IPS DF 4.7 (cell line): ENCODE measurements at regions not wholly inside any gene's neighbourhood (a gene's known extent, or its start where the extent isn't known, plus 50 kb on each side); places are given as distances from the start of the nearest gene placed in this dataset.
"Not testable (repeated sequence)": the region's sequence is repeated elsewhere in the genome, so short reads cannot be mapped to it uniquely, and the experiment has no call there.

Experiments used
- DNase-seq: peaks from one replicate; pipeline ENCODE4 v3.0.0-alpha.2; 2013; ENCODE audit warnings: low spot score; ENCODE audit errors: extremely low read depth

DNA sequence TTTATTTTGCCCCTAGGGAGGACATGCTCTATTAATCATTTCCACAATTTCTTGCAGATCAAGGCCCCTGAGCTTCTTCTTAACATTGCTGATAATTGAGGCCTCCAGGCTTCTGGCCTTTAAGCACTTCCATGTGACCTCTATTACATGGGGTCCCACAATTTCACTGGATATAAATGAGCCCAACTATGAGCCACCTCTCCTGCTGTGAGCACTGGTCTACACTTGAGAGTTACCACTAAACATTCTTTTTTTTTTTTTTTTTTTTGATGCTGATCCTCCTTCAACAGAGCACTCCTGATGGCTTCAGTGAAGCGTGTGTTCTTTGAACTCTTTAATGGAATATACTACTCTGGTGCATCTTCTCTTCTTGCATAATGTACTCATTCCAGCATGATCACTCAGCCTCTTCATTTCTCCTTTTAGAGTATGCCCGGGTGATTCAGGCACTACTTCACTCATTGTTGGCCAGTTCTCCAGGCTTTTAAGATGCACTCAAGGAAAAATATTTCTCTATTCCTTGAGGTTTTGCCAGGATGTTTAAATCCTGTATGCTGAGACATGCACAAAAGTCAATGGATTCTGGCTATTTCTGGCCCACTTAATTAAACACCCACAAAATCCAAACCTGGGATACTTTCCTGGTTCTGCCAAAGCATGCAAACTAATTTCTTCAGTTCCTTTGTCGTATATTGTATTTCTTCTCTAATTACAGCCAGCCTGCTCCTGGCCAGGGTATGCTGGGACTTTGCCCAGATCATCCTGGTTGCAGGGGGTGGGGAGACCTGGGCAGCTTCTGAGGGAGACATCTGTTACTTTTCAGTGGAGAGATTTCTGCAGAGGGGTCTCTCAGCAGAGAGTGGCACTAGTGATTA is 257.8 kb upstream of the LUZP2 start:
- no peak for DNase-seq

DNA sequence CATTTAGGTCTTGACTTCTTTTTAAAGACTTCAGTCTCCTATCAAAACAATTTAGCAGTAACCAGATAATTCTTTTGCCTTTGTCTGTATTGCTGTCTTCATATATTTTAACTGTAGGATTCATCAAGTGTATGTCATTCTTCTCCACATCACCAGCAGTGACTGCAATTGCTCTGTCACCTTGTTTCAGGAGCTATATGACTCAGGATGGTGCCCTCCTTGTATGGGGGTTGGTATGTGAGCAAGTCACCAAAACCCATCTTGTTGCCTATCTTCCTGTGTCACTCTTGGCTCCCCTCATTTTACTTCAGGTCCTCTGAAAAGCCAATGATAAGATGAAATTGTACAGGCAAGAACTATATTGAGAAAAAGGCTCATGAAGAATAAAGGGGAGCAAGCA is 256.9 kb upstream of the LUZP2 start:
- no peak for DNase-seq

DNA sequence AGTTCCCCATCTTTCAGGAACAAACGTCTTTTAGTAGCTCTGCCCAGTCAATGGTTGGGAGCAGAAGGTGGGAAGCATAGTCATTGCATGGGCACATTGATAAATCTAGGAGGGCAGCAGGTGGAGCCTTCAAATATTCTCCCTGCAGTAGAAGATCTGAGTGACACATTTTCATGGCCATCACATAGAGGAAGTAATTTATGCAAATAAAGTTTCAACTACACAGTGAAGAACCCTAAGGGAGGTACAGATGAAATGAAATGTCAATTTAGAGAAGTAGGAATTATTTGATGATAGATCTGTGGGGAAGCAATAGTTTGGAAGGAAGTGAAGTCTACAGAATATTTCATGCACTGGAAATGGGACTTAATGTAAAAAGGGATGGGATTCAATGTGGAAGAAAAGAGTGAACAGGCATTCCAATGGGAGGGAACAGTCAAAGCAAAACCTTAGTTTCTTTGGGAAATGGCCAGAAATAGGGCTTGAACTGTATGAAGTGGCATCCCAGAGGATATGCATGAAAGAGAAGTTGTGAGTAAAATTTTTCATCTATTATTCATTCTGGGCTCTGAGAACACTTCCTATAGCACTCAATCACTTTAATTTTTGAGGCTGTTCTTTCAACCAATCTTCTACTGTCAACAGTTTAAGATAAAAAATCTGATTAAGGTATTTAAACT is 256.2 kb upstream of the LUZP2 start:
- DNase-seq = no peak

DNA sequence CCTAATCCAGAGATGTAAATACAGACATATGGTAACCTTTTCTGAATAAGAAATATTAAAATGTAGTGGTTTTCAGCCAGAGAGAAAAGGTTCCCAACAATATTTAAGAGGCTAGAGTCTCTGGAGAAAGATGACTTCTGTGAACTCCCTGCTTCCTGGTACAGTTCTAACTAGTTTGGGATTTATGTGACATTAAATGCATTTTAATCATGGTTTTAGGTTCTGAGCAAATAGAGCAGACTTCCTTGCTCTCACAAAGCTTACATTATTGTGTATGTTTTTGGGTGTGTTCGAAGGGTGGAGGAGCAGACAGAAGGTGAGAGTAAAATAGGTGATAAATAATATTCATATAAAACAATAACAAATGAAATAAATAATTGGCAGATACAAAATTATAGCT is 250.1 kb upstream of the LUZP2 start:
- DNase-seq = no peak

DNA sequence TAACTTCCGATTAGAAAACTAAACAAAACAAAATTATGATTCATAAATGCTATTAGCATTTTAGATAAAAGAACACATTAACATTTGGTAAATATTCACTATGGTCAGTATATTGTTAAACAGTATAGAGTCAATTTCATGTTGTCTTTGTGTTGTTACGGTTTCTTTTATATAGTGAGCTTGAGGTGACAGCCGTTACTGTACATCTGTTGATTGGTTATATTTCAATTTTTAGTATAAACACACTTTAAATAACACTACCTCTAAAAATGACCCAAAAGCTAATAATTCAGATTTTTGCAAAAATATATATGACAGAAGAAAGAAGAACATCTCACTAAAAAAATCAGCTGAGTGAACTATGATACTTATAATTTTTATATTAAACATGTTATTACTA is 249.0 kb upstream of the LUZP2 start:
- no peak for DNase-seq

DNA sequence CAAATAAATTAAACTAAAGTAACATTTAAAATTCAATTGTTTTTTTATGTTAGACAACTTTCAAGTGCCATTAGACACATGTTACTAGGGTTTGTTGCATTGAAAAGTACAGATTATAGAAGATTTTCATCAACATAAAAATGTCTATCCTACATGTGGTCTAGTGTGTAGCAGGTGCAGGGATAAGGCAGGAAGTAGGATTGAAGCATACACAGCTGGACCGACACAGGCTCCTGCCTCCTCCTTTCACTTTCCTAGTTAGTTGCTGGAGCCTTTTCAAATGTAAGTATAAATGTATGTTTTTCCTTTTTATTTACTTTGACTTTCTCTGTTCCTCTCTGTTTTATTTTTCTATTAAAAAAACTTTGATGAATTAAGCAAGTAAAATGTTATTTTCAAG is 246.9 kb upstream of the LUZP2 start:
- no peak for DNase-seq

DNA sequence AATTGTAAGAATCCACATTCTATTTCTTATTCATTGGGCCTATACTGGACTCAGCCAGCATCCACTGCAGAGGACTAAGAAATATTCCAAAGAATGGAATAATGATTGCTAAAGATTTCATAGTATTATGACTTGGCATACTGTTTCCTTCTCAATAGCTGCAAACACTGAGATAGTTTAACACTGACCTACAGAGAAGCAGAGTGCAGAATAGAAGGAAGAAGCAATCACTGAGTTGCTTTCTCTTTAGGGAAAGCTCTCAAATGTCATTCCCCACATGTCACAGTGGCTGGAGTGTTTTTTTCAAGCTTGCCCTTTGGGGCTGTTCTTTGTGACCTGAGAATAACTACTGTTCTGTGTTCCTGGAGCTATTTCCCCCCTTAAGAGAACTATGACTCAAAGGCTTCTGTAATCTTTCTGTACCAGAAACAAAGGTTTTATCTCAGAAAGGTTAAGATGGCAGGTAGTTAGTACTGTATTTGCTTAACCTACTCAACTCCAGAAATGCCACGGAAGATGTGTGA is 243.6 kb upstream of the LUZP2 start:
- DNase-seq = no peak

DNA sequence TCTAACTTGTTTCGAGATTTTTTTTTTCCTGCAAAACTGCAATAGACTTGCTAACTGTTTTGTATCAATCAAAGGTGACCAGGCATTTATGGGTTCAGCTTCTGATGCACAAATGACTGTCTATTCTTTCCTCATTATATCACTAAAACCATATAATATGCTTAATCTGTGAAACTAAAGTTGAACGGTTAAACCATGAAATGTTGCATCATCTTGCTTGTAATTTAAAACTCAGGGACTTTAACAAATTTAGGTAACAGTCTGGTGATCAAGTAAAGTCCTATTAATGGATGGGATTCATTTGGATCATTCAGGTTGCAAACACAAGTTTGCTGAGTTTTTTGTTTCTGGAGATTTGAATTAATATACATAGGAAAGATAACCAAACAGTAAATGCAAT is 232.0 kb upstream of the LUZP2 start:
- no peak for DNase-seq

DNA sequence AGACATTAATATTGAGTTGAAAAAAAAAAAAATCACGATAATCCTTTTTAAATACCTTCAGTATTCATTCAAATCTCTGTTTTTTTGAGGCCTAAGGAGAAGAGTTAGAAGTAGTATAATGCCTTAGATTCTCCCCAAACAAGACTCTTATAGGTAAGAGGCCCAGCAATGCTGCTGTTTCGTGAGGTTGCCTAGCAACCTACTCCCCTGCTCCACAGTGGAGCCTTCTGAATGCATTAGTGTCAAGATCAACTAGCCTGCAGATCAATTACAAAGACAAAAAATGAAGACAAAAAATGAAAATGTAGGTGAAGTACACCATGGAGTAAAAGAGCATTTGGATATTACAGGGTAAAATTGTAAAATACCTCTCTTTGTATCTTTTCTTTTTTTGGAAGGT is 229.8 kb upstream of the LUZP2 start:
- DNase-seq = no peak

DNA sequence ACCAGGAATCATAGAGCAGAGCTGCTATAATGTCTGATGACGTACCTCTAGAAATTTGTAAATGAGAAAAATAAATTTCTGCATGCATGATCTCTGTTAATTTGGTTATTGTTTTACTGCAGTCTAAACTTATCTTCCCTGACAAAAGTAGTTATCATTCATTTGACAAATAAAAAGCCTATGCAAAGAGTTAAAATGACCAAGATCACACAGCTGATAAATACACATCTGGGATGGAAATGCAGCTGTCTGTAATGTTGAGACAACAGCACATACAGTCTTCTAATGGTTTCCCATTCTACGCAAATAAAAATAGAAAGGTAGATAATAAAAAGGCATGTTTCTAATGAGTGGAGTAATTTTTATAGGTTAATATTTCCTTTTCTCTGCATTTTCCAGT is 225.1 kb upstream of the LUZP2 start:
- DNase-seq = no peak

DNA sequence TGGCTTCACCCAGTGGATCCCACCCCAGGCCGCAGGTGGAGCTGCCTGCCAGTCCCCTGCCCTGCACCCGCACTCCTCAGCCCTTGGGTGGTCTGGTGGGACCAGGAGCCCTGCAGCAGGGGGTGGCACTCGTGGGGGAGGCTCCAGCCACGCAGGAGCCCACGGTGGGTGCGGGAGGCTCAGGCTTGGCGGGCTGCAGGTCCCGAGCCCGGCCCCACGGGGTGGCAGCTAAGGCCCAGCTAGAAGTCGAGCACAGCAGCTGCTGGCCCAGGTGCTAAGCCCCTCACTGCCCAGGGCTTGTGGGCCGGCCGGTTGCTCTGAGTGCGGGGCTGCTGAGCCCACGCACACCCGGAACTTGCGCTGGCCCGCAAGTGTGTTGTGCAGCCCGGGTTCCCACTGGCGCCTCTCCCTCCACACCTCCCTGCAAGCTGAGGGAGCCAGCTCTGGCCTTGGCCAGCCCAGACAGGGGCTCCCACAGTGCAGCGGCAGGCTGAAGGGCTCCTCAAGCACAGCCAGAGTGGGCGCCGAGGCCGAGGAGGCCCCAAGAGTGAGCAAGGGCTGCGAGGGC is 222.6 kb upstream of the LUZP2 start:
- DNase-seq = not testable (repeated sequence)

DNA sequence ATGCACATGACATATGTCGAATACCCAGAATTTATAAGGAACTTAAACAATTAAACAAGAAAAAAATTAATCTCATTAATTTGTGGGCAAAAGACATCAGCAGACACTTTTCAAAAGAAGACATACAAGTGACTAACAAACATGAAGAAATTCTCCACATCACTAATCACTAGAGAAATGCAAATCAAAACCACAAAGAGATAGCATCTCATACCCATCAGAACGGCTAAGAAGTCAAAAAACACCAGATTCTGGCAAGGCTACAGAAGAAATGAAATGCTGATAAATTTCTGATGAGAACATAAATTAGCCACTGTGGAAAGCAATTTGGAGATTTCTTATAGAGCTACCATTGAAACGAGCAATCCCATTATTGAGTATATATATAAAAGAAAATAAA is 210.6 kb upstream of the LUZP2 start:
- no peak for DNase-seq

DNA sequence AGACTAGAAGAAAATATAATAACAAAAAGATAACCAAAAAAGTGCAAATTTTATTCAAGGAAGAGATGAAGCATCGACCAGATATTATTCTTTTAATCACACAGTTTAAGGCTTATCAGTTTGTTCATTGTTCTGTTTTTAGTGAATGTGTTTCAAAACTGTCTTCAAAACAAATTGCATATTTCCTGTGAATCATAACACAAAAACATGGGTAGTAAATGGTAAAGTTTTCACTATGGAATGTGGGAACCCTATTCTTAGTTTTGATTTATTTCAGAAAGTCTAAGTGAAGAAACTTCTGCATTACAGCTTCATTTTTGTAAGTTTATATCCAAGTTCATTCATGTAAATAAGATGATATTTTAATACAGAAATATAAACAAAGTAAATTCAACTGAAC is 207.6 kb upstream of the LUZP2 start:
- DNase-seq = no peak

DNA sequence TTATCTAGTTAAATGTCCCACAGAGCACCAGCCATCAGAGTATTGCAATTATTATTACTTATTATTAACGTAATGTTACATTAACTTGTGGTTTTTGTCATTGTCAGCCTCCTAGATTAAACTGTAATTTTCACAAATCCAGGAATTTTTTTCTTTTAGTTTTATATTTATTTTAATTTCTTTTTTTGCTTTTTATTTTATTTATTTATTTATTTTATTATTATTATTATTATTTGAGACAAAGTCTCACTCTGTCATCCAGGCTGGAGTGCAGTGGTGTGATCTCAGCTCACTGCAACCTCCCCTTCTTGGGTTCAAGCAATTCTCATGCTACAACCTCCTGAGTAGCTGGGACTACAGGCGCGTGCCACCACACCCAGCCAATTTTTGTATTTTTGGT is 202.9 kb upstream of the LUZP2 start:
- no peak for DNase-seq

DNA sequence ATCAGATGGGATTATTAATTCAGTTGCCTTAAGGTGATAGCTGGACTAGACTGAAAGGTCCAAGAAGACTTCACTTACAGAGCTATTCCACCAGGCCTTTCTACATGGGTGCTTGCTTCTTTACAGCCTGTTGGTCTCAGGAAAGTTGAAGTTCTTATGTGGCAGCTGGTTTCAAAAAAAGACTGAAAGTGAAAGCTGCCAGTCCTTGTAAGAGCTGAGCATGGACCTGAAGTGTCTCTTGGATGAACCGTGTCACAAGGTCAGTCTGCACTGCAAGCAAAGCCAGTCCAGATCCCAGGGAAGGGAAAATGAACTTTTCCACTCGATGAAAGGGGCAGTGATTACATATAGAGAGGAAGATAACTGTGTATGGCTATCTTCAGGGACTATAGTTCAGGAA is 201.5 kb upstream of the LUZP2 start:
- DNase-seq = no peak

DNA sequence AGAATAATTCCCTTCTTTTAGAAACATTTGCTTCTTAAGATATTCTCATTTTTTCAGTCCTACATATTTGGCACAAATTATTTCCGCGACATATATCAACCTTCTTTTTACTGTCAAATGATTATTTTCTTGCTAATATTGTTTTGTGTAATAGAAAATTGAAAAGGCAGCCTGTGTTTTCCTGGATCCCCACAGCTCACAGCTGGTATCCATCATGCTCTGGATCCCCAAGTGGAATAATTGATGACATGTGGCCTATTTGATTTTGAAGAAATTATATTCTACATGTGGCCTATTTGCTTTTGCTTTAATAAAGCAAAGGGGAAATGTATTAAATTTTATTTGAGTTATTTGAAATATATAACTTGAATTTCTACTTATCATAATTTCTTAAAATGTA is 199.4 kb upstream of the LUZP2 start:
- no peak for DNase-seq

DNA sequence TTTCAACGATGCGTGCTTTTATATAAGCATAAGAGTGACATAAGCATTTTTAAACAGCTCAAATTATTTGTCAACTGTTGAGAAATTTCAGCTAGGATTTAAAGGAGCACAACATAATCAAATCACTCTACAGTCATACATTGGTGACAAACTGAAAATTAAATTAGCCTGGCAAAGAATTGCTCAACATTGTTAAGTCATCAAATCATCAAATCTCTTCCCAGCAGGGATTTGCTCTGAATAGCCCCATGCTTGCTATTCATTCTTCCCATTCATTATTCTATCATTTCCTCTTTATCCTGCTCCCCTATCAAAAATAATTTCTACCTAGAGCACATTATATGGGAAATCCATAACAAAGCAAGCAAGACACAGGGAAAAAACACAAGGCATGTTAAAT is 198.7 kb upstream of the LUZP2 start:
- no peak for DNase-seq

DNA sequence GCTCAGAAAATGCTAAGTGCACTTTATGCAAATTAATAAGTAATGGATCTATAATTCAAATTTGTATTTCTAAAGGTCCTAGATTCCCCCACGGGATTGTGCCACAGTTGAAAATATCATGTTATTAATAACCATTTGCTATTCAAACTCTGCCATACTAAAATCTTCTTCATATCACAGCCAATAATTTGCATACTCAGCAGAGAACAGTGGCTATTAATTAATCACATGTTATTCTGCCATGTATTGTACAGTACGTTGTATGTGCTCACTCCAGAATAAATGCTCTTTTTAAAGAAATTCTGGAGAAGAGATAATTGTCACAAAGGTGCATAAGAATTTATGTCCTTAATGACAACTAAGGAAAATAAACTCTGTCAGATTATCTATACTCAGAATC is 184.9 kb upstream of the LUZP2 start:
- no peak for DNase-seq

DNA sequence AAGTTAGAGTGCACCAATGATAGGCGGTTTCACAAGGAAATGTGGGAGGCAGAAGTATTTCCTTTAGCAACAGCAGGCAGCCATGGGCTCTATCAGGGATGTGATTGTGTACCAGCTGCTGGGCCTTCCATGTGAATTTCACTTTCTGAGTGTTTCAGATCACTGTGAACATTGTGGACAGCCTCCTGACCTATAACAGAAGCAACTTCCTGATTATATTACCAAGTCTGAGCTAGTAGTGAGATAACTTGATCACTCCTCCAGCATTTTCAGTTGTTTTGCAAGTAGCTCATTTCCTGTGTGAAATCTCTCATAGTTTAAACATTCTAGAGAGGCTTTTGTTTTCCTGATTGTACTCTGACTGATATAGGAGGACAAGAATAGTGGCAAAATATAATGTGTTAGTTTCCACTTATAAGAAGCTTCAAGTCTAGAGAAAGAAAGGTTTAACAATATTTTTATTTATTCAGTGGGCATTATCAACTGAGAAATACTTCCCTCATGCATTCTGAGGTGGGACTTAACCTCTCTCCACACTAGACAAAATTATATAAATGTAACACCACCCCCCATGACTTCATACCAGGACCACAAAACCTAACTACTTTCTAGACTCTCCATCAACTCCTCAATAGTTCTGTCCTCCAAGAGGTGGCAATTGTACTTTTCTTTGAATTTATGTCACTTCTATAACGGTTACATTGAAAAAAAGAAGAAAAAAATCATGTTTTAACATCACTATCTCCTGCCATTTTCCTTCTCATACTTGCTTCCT is 184.2 kb upstream of the LUZP2 start:
- no peak for DNase-seq

DNA sequence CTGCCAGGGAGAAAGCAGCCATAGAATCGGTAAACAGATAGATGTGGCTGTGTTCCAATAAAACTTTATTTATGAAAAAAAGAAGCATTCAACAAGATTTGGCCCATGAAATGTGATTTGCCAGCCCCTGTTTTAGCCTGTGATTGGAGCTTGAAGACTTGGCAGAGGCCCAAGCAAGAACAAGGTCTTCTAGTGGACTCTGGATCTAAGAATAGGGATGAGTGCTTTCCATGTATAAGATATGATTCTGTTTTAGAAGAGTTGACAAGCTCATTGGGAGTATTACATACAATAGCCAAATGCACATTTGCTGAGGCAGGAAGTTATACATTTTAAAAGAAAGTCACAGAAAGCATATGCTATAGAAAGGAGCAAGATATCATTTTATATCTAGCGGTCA is 175.6 kb upstream of the LUZP2 start:
- no peak for DNase-seq

DNA sequence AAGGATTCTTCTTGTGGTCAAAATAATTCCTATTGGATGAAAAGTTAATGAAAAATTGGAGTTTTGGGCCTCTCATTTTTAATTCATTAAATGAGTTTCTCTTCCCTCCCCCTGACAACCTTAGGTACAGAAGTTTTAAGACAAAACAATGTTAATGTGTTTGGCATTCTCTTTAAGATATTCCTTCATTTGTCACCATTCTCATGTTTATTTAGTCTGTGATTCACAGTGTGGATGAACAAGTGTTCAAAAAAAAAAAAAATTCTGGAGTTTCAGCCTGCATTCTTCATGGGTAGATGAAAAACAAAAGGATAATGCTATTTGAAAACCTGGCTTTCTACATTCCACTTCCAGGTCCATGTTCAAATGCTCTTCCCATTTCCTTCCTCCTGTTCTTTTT is 172.6 kb upstream of the LUZP2 start:
- no peak for DNase-seq

DNA sequence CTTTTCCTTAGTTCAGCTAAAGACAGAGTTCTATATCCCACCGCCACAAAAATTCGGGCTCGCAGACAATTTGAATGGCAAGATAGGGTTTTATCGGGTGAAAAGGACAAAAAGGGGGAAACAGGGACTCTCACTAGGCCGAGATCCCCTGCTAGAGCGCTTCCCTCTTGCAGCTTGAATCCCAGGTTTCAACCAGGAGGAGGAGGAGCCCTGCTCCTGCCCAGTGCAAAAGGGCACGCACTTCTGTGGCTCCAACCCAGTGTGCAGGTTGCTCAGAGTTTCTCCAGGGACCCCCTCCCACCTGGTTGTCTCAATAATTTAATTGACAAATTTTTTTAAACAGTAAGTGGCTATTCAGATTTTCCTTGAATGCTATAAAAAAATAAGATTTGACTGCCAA is 152.6 kb upstream of the LUZP2 start:
- no peak for DNase-seq
